Stomach (tissue), 8 donors: ENCODE measurements at regions not wholly inside any gene's neighbourhood (a gene's known extent, or its start where the extent isn't known, plus 50 kb on each side); places are given as distances from the start of the nearest gene placed in this dataset.

ENCODE experiments used
- DNase-seq, 2 donors: peaks; one replicate each; pipeline versions ENCODE4 v3.0.0 to v3.0.0-alpha.2; 2013 to 2019
- H3K27ac ChIP-seq, 5 donors: fragments of 200-600 bp in 4 of 5; sonication (generic) in 4 of 5; one replicate each; pipeline ENCODE4 v1.5.1; 2013 to 2019; ENCODE audit warnings: mild to moderate bottlenecking in 1 of 5, moderate library complexity in 1 of 5
- H3K27me3 ChIP-seq, 3 donors: fragments of 200-600 bp; sonication (generic); one replicate each; pipeline ENCODE4 v1.5.1; 2017 to 2019; ENCODE audit warnings: mixed run types in 1 of 3
- H3K36me3 ChIP-seq, 4 donors: fragments of 200-600 bp; sonication (generic); 1 replicate in 3 of 4; 2 replicates in 1 of 4; pipeline ENCODE4 v1.5.1; 2016 to 2019
- H3K4me1 ChIP-seq, 4 donors: fragments of 200-600 bp; sonication (generic); one replicate each; pipeline ENCODE4 v1.5.1; 2016 to 2019
- H3K4me3 ChIP-seq, 4 donors: fragments of 200-600 bp; sonication (generic) in 3 of 4; one replicate each; pipeline ENCODE4 v1.5.1; 2016 to 2019; ENCODE audit warnings: mild to moderate bottlenecking in 1 of 4
- H3K9me3 ChIP-seq, 4 donors: fragments of 200-600 bp; sonication (generic); one replicate each; pipeline ENCODE4 v1.5.1; 2016 to 2019
- CTCF ChIP-seq, 7 experiments: fragments of 450-650 bp in 4 of 7; fragments of 200-600 bp in 3 of 7; sonication (generic) in 3 of 7; IDR thresholded peaks; one replicate each; pipeline ENCODE4 v1.5.1; 2016 to 2019; ENCODE audit warnings: antibody characterized with exemption in 7 of 7, control low read depth in 2 of 7, mild to moderate bottlenecking in 1 of 7
- EP300 ChIP-seq: sonication (generic); formaldehyde crosslinking; IDR thresholded peaks from one replicate; pipeline ENCODE4 v1.6.1; 2017; ENCODE audit warnings: antibody characterized with exemption
- POLR2A ChIP-seq, 4 donors: fragments of 450-650 bp; IDR thresholded peaks; one replicate each; pipeline ENCODE4 v1.6.1; 2016; ENCODE audit warnings: antibody characterized with exemption in 4 of 4, control low read depth in 2 of 4, mild to moderate bottlenecking in 1 of 4, moderate library complexity in 1 of 4
- POLR2AphosphoS5 ChIP-seq, 3 donors: sonication (generic); formaldehyde crosslinking; IDR thresholded peaks; one replicate each; pipeline ENCODE4 v1.6.1; 2016; ENCODE audit warnings: antibody characterized with exemption in 3 of 3
- WGBS, 5 donors: extraction: QIAGEN DNeasy Blood & Tissue Kit in 3 of 5; methylation state at CpG; one replicate each; pipeline versions ENCODE4 v1.1.5 to v1.1.7; 2013 to 2018; 5-methylcytosine and 5-hydroxymethylcytosine counted together
- intact Hi-C: fragments of 100-400 bp; cut with DNase I; formaldehyde crosslinking; loops from one replicate; pipeline ENCODE4 v1.15.1; 2023; ENCODE audit warnings: low total_unique reads
- donor health status: healthy with polysubstance abuse.
- donor health status: Bipolar disorder and iron deficiency.
- donor health status: healthy.

- Histone ChIP-seq H3K4me1 (no peaks in the 10 kb centered on the region), H3K27ac (no peak overlapping the region), H3K4me3 (no peak overlapping the region), H3K36me3 (no peaks in the 10 kb centered on the region), H3K27me3 (no peaks in the 10 kb centered on the region), H3K9me3 (no peaks in the 10 kb centered on the region)
- 70 to 79% (median 71%) methylated on average over 4 of the region's 4 CpGs for whole genome bisulfite sequencing, 5 donors
- intact Hi-C loops = no loop called here
- DNase-seq = no peak
- TF ChIP-seq POLR2AphosphoS5 (IDR thresholded peaks at IDR 0.05) = no peak
- no peak for TF ChIP-seq CTCF (IDR thresholded peaks at IDR 0.05)
- no peak for TF ChIP-seq POLR2A (IDR thresholded peaks at IDR 0.05)
- no peak for TF ChIP-seq EP300
Observed at GRCh38 chr3:83662381-83662960, 1296.3 kb upstream of the CADM2 start.

GRCh38 chr3:83670416-83670815 lies 1288.4 kb upstream of the CADM2 start:
- H3K4me1 ChIP-seq = no peaks in the 10 kb centered on the region
- intact Hi-C loops = no loop called here

GRCh38 chr3:83683937-83684598 lies 1274.7 kb upstream of the CADM2 start:
- intact Hi-C loops = no loop called here
- DNase-seq = no peak
- WGBS, 5 donors = 50 to 63% (median 56%) methylated on average over 4 of the region's 4 CpGs

More at GRCh38 chr3:83670416-83670815, 1288.4 kb upstream of the CADM2 start:
- WGBS, 5 donors = 71 to 88% (median 83%) methylated on average over 1 of the region's 1 CpG
- DNase-seq = no peak
- Histone ChIP-seq H3K27me3 (no peaks in the 10 kb centered on the region), H3K36me3 (no peaks in the 10 kb centered on the region), H3K9me3 (no peaks in the 10 kb centered on the region), H3K27ac (no peak overlapping the region), H3K4me3 (no peak overlapping the region)
- no peak for TF ChIP-seq POLR2A (IDR thresholded peaks at IDR 0.05)
- TF ChIP-seq CTCF (IDR thresholded peaks at IDR 0.05) = no peak
- TF ChIP-seq POLR2AphosphoS5 (IDR thresholded peaks at IDR 0.05) = no peak
- TF ChIP-seq EP300 = no peak

GRCh38 chr3:83706669-83707068 lies 1252.1 kb upstream of the CADM2 start:
- H3K27ac ChIP-seq = no peak overlapping the region
- no peak overlapping the region for H3K4me3 ChIP-seq
- peaks cover 0 to 14% (median 0%) of the 10 kb centered on the region in 4 donors for H3K9me3 ChIP-seq
- TF ChIP-seq POLR2A (IDR thresholded peaks at IDR 0.05) (no peak), CTCF (IDR thresholded peaks at IDR 0.05) (no peak), POLR2AphosphoS5 (IDR thresholded peaks at IDR 0.05) (no peak), EP300 (no peak)
- 11 to 29% (median 25%) methylated on average over 1 of the region's 1 CpG for WGBS, 5 donors
- H3K4me1 ChIP-seq = no peaks in the 10 kb centered on the region
- no peak for DNase-seq
- intact Hi-C loops = no loop called here
- H3K27me3 ChIP-seq = no peaks in the 10 kb centered on the region
- H3K36me3 ChIP-seq = no peaks in the 10 kb centered on the region

More at GRCh38 chr3:83683937-83684598, 1274.7 kb upstream of the CADM2 start:
- Histone ChIP-seq H3K4me1 (no peaks in the 10 kb centered on the region), H3K27ac (no peak overlapping the region), H3K4me3 (no peak overlapping the region), H3K27me3 (no peaks in the 10 kb centered on the region), H3K36me3 (no peaks in the 10 kb centered on the region), H3K9me3 (peaks cover 0 to 22% (median 10%) of the 10 kb centered on the region in 4 donors)
- TF ChIP-seq CTCF (IDR thresholded peaks at IDR 0.05) (no peak), POLR2A (IDR thresholded peaks at IDR 0.05) (no peak), POLR2AphosphoS5 (IDR thresholded peaks at IDR 0.05) (no peak), EP300 (no peak)
